ENCODE measurements at regions not wholly inside any gene's neighbourhood (a gene's known extent, or its start where the extent isn't known, plus 50 kb on each side); places are given as distances from the start of the nearest gene placed in this dataset.

DNA sequence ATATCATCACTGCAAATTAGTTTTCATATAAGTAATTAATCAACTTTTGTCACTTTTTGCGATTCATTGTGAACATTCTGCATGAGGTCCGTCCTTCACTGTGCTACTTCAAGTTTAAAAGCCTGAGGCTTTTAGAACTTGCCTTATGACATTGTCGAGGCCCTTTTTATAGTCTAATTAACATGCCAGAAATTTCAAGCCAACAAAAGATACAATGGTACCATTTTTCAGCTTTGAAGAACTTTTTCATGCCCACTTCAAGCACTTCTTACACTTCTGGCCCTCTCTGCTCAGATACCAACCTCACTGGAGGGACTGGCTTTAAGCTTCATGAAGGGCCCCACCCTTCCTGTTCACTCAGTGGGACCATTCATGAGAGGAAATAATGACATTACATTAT, 323.1 kb downstream of the TPBG start:
- Histone ChIP-seq H4K91ac (ENCODE audit: low read length) (no peak overlapping the region), H2BK15ac (ENCODE audit: low read depth, poor library complexity, severe bottlenecking) (no peak overlapping the region), H3K23ac (ENCODE audit: low read length in 2 of 2) (no peak overlapping the region), H3K9ac (ENCODE audit: low read length) (no peak overlapping the region), H3K4me1 (ENCODE audit: control insufficient read depth, insufficient read depth, low read depth, low read length) (no peaks in the 10 kb centered on the region), H3K36me3 (ENCODE audit: control insufficient read depth in 1 of 2, insufficient read depth in 2 of 2, low read depth in 1 of 2, low read length in 2 of 2) (no peaks in the 10 kb centered on the region), H3K4ac (ENCODE audit: low read depth in 1 of 2, low read length in 2 of 2) (no peak overlapping the region), H2BK12ac (ENCODE audit: low read length in 2 of 2) (no peak overlapping the region), H3K4me3 (ENCODE audit: insufficient read depth in 1 of 2, low read depth in 1 of 2, low read length in 2 of 2) (no peak overlapping the region), H3K18ac (ENCODE audit: low read depth in 1 of 2, low read length in 2 of 2) (no peak overlapping the region), H3K4me2 (ENCODE audit: low read length, poor library complexity, severe bottlenecking) (no peak overlapping the region), H3K79me1 (replicated peaks; ENCODE audit: low read length, poor library complexity, severe bottlenecking) (no peaks in the 10 kb centered on the region), H2AFZ (ENCODE audit: low read depth, low read length) (no peak overlapping the region), H4K8ac (ENCODE audit: low read length) (no peak overlapping the region), H2AK5ac (ENCODE audit: low read length, severe bottlenecking) (no peak overlapping the region), H3K14ac (ENCODE audit: low read length in 2 of 2) (no peak overlapping the region), H3K27me3 (ENCODE audit: control insufficient read depth in 1 of 2, insufficient read depth in 1 of 2, low read length in 2 of 2) (no peaks in the 10 kb centered on the region), H3K27ac (ENCODE audit: low read length, poor library complexity, severe bottlenecking) (no peak overlapping the region), H2BK120ac (ENCODE audit: low read depth, low read length) (no peak overlapping the region), H3K9me3 (ENCODE audit: control insufficient read depth, low read length) (no peaks in the 10 kb centered on the region), H2BK5ac (ENCODE audit: low read depth, low read length, poor library complexity, severe bottlenecking) (no peak overlapping the region)
- WGBS: 84% methylated on average over 3 of the region's 3 CpGs
- no peak for DNase-seq

DNA sequence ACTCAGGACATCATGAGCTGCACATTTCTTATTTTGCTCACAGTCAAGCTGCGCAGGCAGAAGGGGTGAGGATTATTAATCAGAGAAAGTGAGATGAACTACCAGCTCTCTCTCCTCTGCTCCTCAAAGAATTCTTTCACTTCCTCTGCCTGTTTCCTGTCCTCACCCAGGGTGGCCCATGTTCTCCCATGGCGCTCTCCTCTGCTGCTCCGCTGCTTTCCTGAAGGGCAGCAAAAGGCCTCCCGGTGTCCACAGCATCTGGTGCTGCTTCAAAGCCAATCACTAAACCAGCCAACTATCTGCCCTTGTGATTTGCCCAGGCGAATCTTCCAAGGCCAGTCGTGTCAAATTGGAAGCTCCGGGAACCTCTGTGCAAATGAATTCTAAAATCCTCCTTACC, 324.2 kb downstream of the TPBG start:
- Histone ChIP-seq H2AFZ (ENCODE audit: low read depth, low read length) (no peak overlapping the region), H3K14ac (ENCODE audit: low read length in 2 of 2) (no peak overlapping the region), H3K27me3 (ENCODE audit: control insufficient read depth in 1 of 2, insufficient read depth in 1 of 2, low read length in 2 of 2) (no peaks in the 10 kb centered on the region), H3K27ac (ENCODE audit: low read length, poor library complexity, severe bottlenecking) (no peak overlapping the region), H3K18ac (ENCODE audit: low read depth in 1 of 2, low read length in 2 of 2) (no peak overlapping the region), H3K36me3 (ENCODE audit: control insufficient read depth in 1 of 2, insufficient read depth in 2 of 2, low read depth in 1 of 2, low read length in 2 of 2) (no peaks in the 10 kb centered on the region), H3K79me1 (replicated peaks; ENCODE audit: low read length, poor library complexity, severe bottlenecking) (no peaks in the 10 kb centered on the region), H2BK15ac (ENCODE audit: low read depth, poor library complexity, severe bottlenecking) (no peak overlapping the region), H3K4ac (ENCODE audit: low read depth in 1 of 2, low read length in 2 of 2) (no peak overlapping the region), H3K4me1 (ENCODE audit: control insufficient read depth, insufficient read depth, low read depth, low read length) (no peaks in the 10 kb centered on the region), H3K4me2 (ENCODE audit: low read length, poor library complexity, severe bottlenecking) (no peak overlapping the region), H4K91ac (ENCODE audit: low read length) (no peak overlapping the region), H2BK120ac (ENCODE audit: low read depth, low read length) (no peak overlapping the region), H3K23ac (ENCODE audit: low read length in 2 of 2) (no peak overlapping the region), H2BK12ac (ENCODE audit: low read length in 2 of 2) (no peak overlapping the region), H3K9ac (ENCODE audit: low read length) (no peak overlapping the region), H4K8ac (ENCODE audit: low read length) (no peak overlapping the region), H2BK5ac (ENCODE audit: low read depth, low read length, poor library complexity, severe bottlenecking) (no peak overlapping the region), H2AK5ac (ENCODE audit: low read length, severe bottlenecking) (no peak overlapping the region), H3K4me3 (ENCODE audit: insufficient read depth in 1 of 2, low read depth in 1 of 2, low read length in 2 of 2) (no peak overlapping the region), H3K9me3 (ENCODE audit: control insufficient read depth, low read length) (no peaks in the 10 kb centered on the region)
- no peak for DNase-seq
- 80% methylated on average over 7 of the region's 7 CpGs for WGBS

DNA sequence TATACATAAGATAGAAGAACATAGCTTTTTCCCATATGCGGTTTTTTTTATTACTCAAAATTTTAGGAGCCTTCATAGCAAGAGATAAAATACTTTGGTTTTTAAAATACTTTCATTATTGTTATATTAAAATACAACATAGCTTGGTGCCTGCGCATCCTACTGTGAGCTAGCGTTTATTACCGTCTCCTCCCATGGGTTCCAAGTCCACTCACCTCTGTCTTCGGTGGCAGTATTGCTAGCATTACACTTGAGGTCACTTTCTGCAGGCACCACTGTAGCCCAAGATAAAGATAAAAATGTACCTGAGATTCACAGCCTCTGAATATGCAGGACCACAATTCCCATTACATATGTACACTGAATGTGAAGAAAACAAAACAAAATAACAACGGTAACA, 326.7 kb downstream of the TPBG start:
- Histone ChIP-seq H3K23ac (ENCODE audit: low read length in 2 of 2) (no peak overlapping the region), H3K79me1 (replicated peaks; ENCODE audit: low read length, poor library complexity, severe bottlenecking) (no peaks in the 10 kb centered on the region), H3K14ac (ENCODE audit: low read length in 2 of 2) (no peak overlapping the region), H2AK5ac (ENCODE audit: low read length, severe bottlenecking) (no peak overlapping the region), H3K27ac (ENCODE audit: low read length, poor library complexity, severe bottlenecking) (no peak overlapping the region), H2BK12ac (ENCODE audit: low read length in 2 of 2) (no peak overlapping the region), H3K4me1 (ENCODE audit: control insufficient read depth, insufficient read depth, low read depth, low read length) (no peaks in the 10 kb centered on the region), H2BK120ac (ENCODE audit: low read depth, low read length) (no peak overlapping the region), H2BK5ac (ENCODE audit: low read depth, low read length, poor library complexity, severe bottlenecking) (no peak overlapping the region), H3K4me3 (ENCODE audit: insufficient read depth in 1 of 2, low read depth in 1 of 2, low read length in 2 of 2) (no peak overlapping the region), H2AFZ (ENCODE audit: low read depth, low read length) (no peak overlapping the region), H3K27me3 (ENCODE audit: control insufficient read depth in 1 of 2, insufficient read depth in 1 of 2, low read length in 2 of 2) (no peaks in the 10 kb centered on the region), H3K9ac (ENCODE audit: low read length) (no peak overlapping the region), H4K91ac (ENCODE audit: low read length) (no peak overlapping the region), H3K9me3 (ENCODE audit: control insufficient read depth, low read length) (no peaks in the 10 kb centered on the region), H4K8ac (ENCODE audit: low read length) (no peak overlapping the region), H3K4me2 (ENCODE audit: low read length, poor library complexity, severe bottlenecking) (no peak overlapping the region), H3K18ac (ENCODE audit: low read depth in 1 of 2, low read length in 2 of 2) (no peak overlapping the region), H2BK15ac (ENCODE audit: low read depth, poor library complexity, severe bottlenecking) (no peak overlapping the region), H3K36me3 (ENCODE audit: control insufficient read depth in 1 of 2, insufficient read depth in 2 of 2, low read depth in 1 of 2, low read length in 2 of 2) (no peaks in the 10 kb centered on the region), H3K4ac (ENCODE audit: low read depth in 1 of 2, low read length in 2 of 2) (no peak overlapping the region)
- no peak for DNase-seq
- 96% methylated on average over 4 of the region's 6 CpGs for WGBS

DNA sequence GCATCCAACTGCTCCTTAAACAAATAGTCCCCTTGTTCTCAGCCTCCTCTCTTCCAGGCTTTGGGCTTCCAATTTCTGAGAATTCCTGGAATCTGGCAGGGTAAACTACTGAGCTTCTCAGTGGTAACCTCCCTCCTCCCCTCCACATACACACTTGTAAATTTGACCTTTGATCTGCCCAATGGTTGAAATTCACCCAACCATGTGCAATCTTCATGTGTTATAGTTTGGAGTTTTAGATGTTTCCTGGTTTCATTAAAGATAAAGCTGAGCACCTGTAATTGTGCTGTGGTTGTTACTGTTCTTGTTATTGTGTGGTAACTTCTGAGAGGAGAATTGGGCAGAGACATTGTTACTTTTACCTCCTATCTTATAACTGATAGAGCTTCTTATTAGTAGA, 328.4 kb downstream of the TPBG start:
- no peak overlapping the region for H3K4me3 ChIP-seq (ENCODE audit: insufficient read depth in 1 of 2, low read depth in 1 of 2, low read length in 2 of 2)
- H2AFZ ChIP-seq (ENCODE audit: low read depth, low read length): no peak overlapping the region
- no peak overlapping the region for H3K4ac ChIP-seq (ENCODE audit: low read depth in 1 of 2, low read length in 2 of 2)
- H3K14ac ChIP-seq (ENCODE audit: low read length in 2 of 2): no peak overlapping the region
- H2BK15ac ChIP-seq (ENCODE audit: low read depth, poor library complexity, severe bottlenecking): no peak overlapping the region
- no peak overlapping the region for H2AK5ac ChIP-seq (ENCODE audit: low read length, severe bottlenecking)
- H3K27me3 ChIP-seq (ENCODE audit: control insufficient read depth in 1 of 2, insufficient read depth in 1 of 2, low read length in 2 of 2): no peaks in the 10 kb centered on the region
- H3K27ac ChIP-seq (ENCODE audit: low read length, poor library complexity, severe bottlenecking): no peak overlapping the region
- H3K36me3 ChIP-seq (ENCODE audit: control insufficient read depth in 1 of 2, insufficient read depth in 2 of 2, low read depth in 1 of 2, low read length in 2 of 2): no peaks in the 10 kb centered on the region
- H3K79me1 ChIP-seq (replicated peaks; ENCODE audit: low read length, poor library complexity, severe bottlenecking): no peaks in the 10 kb centered on the region
- no peak overlapping the region for H2BK5ac ChIP-seq (ENCODE audit: low read depth, low read length, poor library complexity, severe bottlenecking)
- no peak for DNase-seq
- no peaks in the 10 kb centered on the region for H3K9me3 ChIP-seq (ENCODE audit: control insufficient read depth, low read length)
- no peak overlapping the region for H3K9ac ChIP-seq (ENCODE audit: low read length)
- no peaks in the 10 kb centered on the region for H3K4me1 ChIP-seq (ENCODE audit: control insufficient read depth, insufficient read depth, low read depth, low read length)
- no peak overlapping the region for H2BK12ac ChIP-seq (ENCODE audit: low read length in 2 of 2)
- H2BK120ac ChIP-seq (ENCODE audit: low read depth, low read length): no peak overlapping the region
- H3K18ac ChIP-seq (ENCODE audit: low read depth in 1 of 2, low read length in 2 of 2): no peak overlapping the region
- H3K23ac ChIP-seq (ENCODE audit: low read length in 2 of 2): no peak overlapping the region
- H4K91ac ChIP-seq (ENCODE audit: low read length): no peak overlapping the region
- H4K8ac ChIP-seq (ENCODE audit: low read length): no peak overlapping the region
- no peak overlapping the region for H3K4me2 ChIP-seq (ENCODE audit: low read length, poor library complexity, severe bottlenecking)

Data from mesenchymal stem cell (in vitro differentiated cells and primary cell).